ENCODE measurements at regions not wholly inside any gene's neighbourhood (a gene's known extent, or its start where the extent isn't known, plus 50 kb on each side); places are given as distances from the start of the nearest gene placed in this dataset.

DNA sequence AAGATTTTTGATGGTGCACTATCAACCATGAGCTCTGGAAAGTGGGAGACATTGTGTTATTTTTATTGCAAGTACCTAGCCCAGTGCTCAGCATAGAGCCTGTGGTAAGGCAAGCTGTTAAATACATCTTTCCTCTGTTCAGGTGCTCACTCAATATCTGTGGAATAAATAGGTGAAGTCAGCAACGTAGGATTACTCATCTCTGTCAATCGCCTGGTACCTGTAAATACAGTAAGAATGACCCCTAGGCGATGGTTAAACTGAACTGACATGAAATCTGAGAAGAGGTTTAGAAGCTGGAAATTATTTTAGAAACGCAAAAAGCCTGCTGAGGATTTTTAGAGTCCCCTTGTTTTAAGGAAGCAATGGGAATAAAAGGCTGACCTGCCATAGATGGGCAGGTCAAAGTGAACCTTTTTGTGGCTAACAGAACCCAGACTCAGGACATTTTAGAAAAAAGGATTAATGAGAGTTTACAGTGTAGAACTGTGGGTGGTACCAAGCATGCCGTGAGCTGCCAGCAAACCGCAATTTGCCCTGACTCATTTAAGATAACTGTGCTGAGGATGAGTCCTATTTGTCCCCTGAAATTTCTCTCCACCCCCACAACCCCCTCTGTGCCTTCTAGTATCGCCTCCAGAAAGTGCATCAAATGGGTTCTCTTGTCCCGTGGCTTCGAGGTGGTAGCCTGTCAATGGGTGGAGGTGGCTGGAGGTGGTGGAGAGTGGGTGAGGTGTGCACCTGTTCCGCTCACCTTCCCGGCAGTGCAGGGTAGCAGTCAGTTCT is 375.1 kb downstream of the MED10 start:
- TF ChIP-seq POLR2A (IDR thresholded peaks at IDR 0.05), result no peak
- TF ChIP-seq, protein P1, sequence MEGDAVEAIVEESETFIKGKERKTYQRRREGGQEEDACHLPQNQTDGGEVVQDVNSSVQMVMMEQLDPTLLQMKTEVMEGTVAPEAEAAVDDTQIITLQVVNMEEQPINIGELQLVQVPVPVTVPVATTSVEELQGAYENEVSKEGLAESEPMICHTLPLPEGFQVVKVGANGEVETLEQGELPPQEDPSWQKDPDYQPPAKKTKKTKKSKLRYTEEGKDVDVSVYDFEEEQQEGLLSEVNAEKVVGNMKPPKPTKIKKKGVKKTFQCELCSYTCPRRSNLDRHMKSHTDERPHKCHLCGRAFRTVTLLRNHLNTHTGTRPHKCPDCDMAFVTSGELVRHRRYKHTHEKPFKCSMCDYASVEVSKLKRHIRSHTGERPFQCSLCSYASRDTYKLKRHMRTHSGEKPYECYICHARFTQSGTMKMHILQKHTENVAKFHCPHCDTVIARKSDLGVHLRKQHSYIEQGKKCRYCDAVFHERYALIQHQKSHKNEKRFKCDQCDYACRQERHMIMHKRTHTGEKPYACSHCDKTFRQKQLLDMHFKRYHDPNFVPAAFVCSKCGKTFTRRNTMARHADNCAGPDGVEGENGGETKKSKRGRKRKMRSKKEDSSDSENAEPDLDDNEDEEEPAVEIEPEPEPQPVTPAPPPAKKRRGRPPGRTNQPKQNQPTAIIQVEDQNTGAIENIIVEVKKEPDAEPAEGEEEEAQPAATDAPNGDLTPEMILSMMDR (IDR thresholded peaks at IDR 0.05), result no peak
